ENCODE measurements at regions not wholly inside any gene's neighbourhood (a gene's known extent, or its start where the extent isn't known, plus 50 kb on each side); places are given as distances from the start of the nearest gene placed in this dataset.

DNA sequence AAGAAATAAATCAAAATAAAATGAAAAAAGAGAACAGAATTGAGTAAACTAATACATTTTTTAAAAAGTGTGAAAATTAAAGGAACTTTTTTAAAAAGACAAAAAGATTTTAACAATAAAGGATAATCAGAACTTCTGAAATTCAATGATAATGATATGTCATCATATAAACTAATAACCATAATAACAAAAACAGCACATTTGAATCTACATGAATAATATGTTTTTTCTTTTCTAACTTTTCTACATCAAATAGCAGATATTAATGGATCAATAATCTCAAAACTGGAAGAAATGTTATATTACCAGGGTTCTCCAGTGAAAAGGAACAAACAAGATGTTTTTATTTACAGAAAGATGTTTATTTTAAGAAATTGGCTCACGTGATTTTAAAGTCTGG, 903.3 kb upstream of the MIR17HG start:
- no peaks in the 10 kb centered on the region for H3K4me1 ChIP-seq (ENCODE audit: insufficient read depth, low read length)

GRCh38 chr13:90445179-90445578, 902.3 kb upstream of the MIR17HG start:
- Histone ChIP-seq H3K36me3 (ENCODE audit: insufficient read depth, low read depth, low read length) (no peaks in the 10 kb centered on the region), H3K4me1 (ENCODE audit: insufficient read depth, low read length) (no peaks in the 10 kb centered on the region), H3K27me3 (ENCODE audit: insufficient read depth, low read length) (no peaks in the 10 kb centered on the region), H3K9me3 (ENCODE audit: insufficient read depth, low read depth, low read length) (no peaks in the 10 kb centered on the region), H3K27ac (ENCODE audit: low read length) (no peak overlapping the region), H3K4me3 (ENCODE audit: low read length) (no peak overlapping the region), H3K9ac (ENCODE audit: low read depth, low read length) (no peak overlapping the region)

More for the DNA sequence above, 903.3 kb upstream of the MIR17HG start:
- no peaks in the 10 kb centered on the region for H3K27me3 ChIP-seq (ENCODE audit: insufficient read depth, low read length)
- no peak overlapping the region for H3K27ac ChIP-seq (ENCODE audit: low read length)
- no peaks in the 10 kb centered on the region for H3K9me3 ChIP-seq (ENCODE audit: insufficient read depth, low read depth, low read length)
- H3K4me3 ChIP-seq (ENCODE audit: low read length) = no peak overlapping the region
- H3K36me3 ChIP-seq (ENCODE audit: insufficient read depth, low read depth, low read length) = no peaks in the 10 kb centered on the region
- H3K9ac ChIP-seq (ENCODE audit: low read depth, low read length) = no peak overlapping the region

DNA sequence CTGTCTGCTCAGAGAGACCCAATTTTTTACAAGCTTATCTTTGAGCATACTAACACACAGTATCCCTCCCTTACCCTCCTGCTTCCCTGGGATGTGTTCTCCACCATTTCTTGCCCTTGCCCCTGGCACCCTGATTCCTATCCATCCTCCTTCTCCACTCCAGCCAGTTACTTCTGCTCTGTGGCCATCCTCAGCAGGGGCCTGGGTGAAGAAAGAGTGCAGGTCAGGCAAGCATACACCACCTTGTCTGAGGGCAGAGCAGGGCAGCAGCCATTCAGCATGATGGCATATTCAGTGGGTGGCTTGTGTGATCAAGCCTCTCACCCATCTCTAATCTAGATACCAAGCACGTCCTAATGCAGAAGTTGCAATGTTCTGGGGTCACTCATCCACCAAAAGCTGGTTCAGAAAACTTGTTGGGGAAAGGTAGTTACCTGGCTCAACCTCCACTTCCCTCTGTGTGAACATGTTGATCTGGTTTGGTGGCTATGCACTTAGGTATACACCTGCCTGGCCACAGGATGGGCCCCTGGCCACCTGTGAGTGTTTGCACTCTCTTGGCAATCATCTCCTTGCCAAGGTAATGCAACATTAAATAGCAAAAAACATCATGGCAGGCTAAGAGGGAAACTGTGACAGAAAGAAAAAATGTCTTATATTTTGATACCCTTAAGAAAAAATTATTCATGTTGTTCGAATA, 900.3 kb upstream of the MIR17HG start:
- Histone ChIP-seq H3K27ac (ENCODE audit: low read length) (no peak overlapping the region), H3K36me3 (ENCODE audit: insufficient read depth, low read depth, low read length) (no peaks in the 10 kb centered on the region)

GRCh38 chr13:90447734-90448101, 899.8 kb upstream of the MIR17HG start:
- no peak overlapping the region for H3K27ac ChIP-seq (ENCODE audit: low read length)

More for the DNA sequence above, 900.3 kb upstream of the MIR17HG start:
- Histone ChIP-seq H3K9ac (ENCODE audit: low read depth, low read length) (no peak overlapping the region), H3K4me3 (ENCODE audit: low read length) (no peak overlapping the region), H3K4me1 (ENCODE audit: insufficient read depth, low read length) (no peaks in the 10 kb centered on the region), H3K9me3 (ENCODE audit: insufficient read depth, low read depth, low read length) (no peaks in the 10 kb centered on the region), H3K27me3 (ENCODE audit: insufficient read depth, low read length) (no peaks in the 10 kb centered on the region)

GRCh38 chr13:90448466-90449037, 898.9 kb upstream of the MIR17HG start:
- Histone ChIP-seq H3K27ac (ENCODE audit: low read length) (no peak overlapping the region), H3K9me3 (ENCODE audit: insufficient read depth, low read depth, low read length) (no peaks in the 10 kb centered on the region), H3K4me3 (ENCODE audit: low read length) (no peak overlapping the region), H3K9ac (ENCODE audit: low read depth, low read length) (no peak overlapping the region), H3K4me1 (ENCODE audit: insufficient read depth, low read length) (no peaks in the 10 kb centered on the region), H3K27me3 (ENCODE audit: insufficient read depth, low read length) (no peaks in the 10 kb centered on the region), H3K36me3 (ENCODE audit: insufficient read depth, low read depth, low read length) (no peaks in the 10 kb centered on the region)

More at GRCh38 chr13:90447734-90448101, 899.8 kb upstream of the MIR17HG start:
- Histone ChIP-seq H3K4me1 (ENCODE audit: insufficient read depth, low read length) (no peaks in the 10 kb centered on the region), H3K36me3 (ENCODE audit: insufficient read depth, low read depth, low read length) (no peaks in the 10 kb centered on the region), H3K4me3 (ENCODE audit: low read length) (no peak overlapping the region), H3K9me3 (ENCODE audit: insufficient read depth, low read depth, low read length) (no peaks in the 10 kb centered on the region), H3K9ac (ENCODE audit: low read depth, low read length) (no peak overlapping the region), H3K27me3 (ENCODE audit: insufficient read depth, low read length) (no peaks in the 10 kb centered on the region)

- no peaks in the 10 kb centered on the region for H3K9me3 ChIP-seq (ENCODE audit: insufficient read depth, low read depth, low read length)
These were observed 894.1 kb upstream of the MIR17HG start for GRCh38 chr13:90453342-90453741.

DNA sequence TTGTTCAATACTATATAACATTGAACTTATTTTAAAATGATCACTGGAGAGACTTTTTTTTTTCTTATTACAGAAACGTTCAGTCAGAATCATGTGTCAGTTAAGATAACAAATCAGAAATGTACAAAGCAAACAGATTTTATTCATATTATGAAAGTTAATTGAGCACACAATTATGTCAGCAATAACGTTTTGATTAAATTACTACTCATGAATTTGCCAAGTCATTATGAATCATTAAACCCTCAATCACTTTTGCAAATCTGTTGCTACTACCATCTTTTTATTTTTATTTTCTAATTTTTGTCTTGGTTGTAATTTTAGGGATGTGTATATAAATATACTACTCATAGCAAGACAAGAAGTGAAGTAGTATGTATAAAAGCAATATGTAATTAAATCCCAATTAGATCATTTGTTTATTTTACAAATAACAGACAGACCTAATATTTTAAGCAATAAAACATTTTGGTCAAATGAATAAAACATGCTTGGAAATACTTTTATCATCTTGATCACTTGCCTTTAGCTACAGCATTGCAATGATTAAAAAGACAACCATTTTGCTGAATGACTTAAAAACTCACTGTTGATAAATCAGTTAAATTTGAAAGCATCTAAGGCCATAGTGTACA, 893.4 kb upstream of the MIR17HG start:
- Histone ChIP-seq H3K27me3 (ENCODE audit: insufficient read depth, low read length) (no peaks in the 10 kb centered on the region), H3K36me3 (ENCODE audit: insufficient read depth, low read depth, low read length) (no peaks in the 10 kb centered on the region), H3K4me1 (ENCODE audit: insufficient read depth, low read length) (no peaks in the 10 kb centered on the region), H3K4me3 (ENCODE audit: low read length) (no peak overlapping the region), H3K9ac (ENCODE audit: low read depth, low read length) (no peak overlapping the region), H3K27ac (ENCODE audit: low read length) (no peak overlapping the region), H3K9me3 (ENCODE audit: insufficient read depth, low read depth, low read length) (no peaks in the 10 kb centered on the region)

More at GRCh38 chr13:90453342-90453741, 894.1 kb upstream of the MIR17HG start:
- H3K9ac ChIP-seq (ENCODE audit: low read depth, low read length) = no peak overlapping the region
- no peaks in the 10 kb centered on the region for H3K27me3 ChIP-seq (ENCODE audit: insufficient read depth, low read length)
- H3K36me3 ChIP-seq (ENCODE audit: insufficient read depth, low read depth, low read length) = no peaks in the 10 kb centered on the region
- H3K4me3 ChIP-seq (ENCODE audit: low read length) = no peak overlapping the region
- H3K4me1 ChIP-seq (ENCODE audit: insufficient read depth, low read length) = no peaks in the 10 kb centered on the region
- no peak overlapping the region for H3K27ac ChIP-seq (ENCODE audit: low read length)

DNA sequence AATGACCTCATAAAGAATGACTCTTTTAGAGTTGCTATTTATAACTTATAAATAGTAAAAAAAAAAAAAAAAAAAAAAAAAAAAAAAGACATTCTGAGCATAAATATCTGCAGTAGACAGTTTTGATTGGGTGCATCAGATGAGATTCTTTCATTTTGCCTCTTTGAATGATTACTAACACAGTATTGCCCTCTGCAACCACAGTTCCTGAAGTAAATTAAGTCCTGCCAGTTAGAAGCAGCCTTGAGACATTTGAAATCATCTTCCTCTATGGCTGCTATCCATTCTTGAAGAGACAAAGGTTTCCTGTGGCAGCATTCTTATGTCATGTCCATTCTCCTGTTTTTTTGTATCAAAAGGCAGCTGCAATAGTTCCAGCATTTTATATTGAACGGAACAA, 892.4 kb upstream of the MIR17HG start:
- H3K36me3 ChIP-seq (ENCODE audit: insufficient read depth, low read depth, low read length) = no peaks in the 10 kb centered on the region
- H3K27me3 ChIP-seq (ENCODE audit: insufficient read depth, low read length) = no peaks in the 10 kb centered on the region
- H3K27ac ChIP-seq (ENCODE audit: low read length) = no peak overlapping the region
- H3K9me3 ChIP-seq (ENCODE audit: insufficient read depth, low read depth, low read length) = no peaks in the 10 kb centered on the region
- no peaks in the 10 kb centered on the region for H3K4me1 ChIP-seq (ENCODE audit: insufficient read depth, low read length)
- no peak overlapping the region for H3K9ac ChIP-seq (ENCODE audit: low read depth, low read length)
- H3K4me3 ChIP-seq (ENCODE audit: low read length) = no peak overlapping the region

GRCh38 chr13:90455823-90456222, 891.7 kb upstream of the MIR17HG start:
- no peaks in the 10 kb centered on the region for H3K4me1 ChIP-seq (ENCODE audit: insufficient read depth, low read length)
- H3K27ac ChIP-seq (ENCODE audit: low read length) = no peak overlapping the region
- H3K36me3 ChIP-seq (ENCODE audit: insufficient read depth, low read depth, low read length) = no peaks in the 10 kb centered on the region
- H3K9ac ChIP-seq (ENCODE audit: low read depth, low read length) = no peak overlapping the region
- H3K4me3 ChIP-seq (ENCODE audit: low read length) = no peak overlapping the region
- no peaks in the 10 kb centered on the region for H3K27me3 ChIP-seq (ENCODE audit: insufficient read depth, low read length)
- H3K9me3 ChIP-seq (ENCODE audit: insufficient read depth, low read depth, low read length) = no peaks in the 10 kb centered on the region

DNA sequence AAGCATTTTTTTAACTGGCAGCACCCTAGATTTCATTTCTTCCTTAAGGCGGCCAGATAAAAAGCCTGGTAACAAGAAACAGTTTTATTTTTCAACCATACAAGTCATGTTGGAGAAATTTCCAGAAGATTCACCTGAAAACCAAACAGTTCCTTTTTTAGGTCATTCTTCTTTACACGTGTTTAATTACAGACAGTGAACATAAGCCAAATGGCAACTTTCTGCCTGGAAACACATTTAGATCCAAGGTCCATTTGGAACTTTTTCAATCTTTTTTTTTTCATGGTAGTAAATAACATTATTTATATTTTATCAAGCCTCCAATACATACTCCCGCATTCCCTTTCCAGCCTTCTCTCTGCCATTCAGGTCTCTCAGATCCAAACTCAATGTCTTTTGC, 886.1 kb upstream of the MIR17HG start:
- Histone ChIP-seq H3K27ac (ENCODE audit: low read length) (no peak overlapping the region), H3K4me1 (ENCODE audit: insufficient read depth, low read length) (no peaks in the 10 kb centered on the region), H3K36me3 (ENCODE audit: insufficient read depth, low read depth, low read length) (no peaks in the 10 kb centered on the region), H3K27me3 (ENCODE audit: insufficient read depth, low read length) (no peaks in the 10 kb centered on the region), H3K9ac (ENCODE audit: low read depth, low read length) (no peak overlapping the region), H3K4me3 (ENCODE audit: low read length) (no peak overlapping the region), H3K9me3 (ENCODE audit: insufficient read depth, low read depth, low read length) (no peaks in the 10 kb centered on the region)

DNA sequence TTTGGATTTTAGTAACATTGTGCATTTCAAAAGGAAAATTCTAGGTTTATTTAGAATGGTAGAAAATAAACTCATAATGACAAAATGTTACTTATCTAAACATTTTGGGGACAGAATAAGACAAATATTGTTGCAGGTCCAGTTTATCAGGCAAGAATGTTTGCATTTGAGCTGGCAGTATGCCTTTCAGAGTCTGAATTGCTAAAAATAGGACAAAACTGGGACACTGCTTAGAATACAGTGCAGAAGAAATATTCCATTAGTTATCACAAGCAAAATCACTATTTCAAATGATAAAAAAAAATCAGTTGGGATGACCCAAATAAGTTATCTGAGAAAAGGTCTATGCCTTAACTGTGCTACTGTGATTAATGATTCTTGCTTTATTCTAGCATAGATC, 870.3 kb upstream of the MIR17HG start:
- no peak overlapping the region for H3K4me3 ChIP-seq (ENCODE audit: low read length)
- H3K27ac ChIP-seq (ENCODE audit: low read length) = no peak overlapping the region
- 0 out of 2 replicates have a peak, but pooled peaks cover 6% of the 10 kb centered on the region for H3K9me3 ChIP-seq (ENCODE audit: insufficient read depth, low read depth, low read length)
- no peaks in the 10 kb centered on the region for H3K4me1 ChIP-seq (ENCODE audit: insufficient read depth, low read length)
- no peaks in the 10 kb centered on the region for H3K36me3 ChIP-seq (ENCODE audit: insufficient read depth, low read depth, low read length)
- no peaks in the 10 kb centered on the region for H3K27me3 ChIP-seq (ENCODE audit: insufficient read depth, low read length)
- no peak overlapping the region for H3K9ac ChIP-seq (ENCODE audit: low read depth, low read length)

DNA sequence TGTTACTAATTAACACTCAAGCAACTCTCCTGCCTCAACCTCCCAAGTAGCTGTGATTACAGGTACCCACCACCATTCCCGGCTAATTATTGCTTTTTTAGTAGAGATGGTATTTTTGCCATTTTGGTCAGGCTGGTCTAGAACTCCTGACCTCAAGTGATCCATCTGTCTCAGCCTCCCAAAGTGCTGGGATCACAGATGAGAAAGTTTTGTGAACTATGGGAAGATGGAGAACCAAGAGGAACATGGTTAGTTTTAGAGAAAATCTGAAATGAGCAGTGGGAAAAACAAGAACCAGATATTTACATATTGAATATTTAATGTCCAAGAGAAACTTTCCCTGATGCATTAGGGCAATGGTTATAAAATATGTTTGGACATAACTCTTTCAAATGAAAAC, 863.6 kb upstream of the MIR17HG start:
- H3K9ac ChIP-seq (ENCODE audit: low read depth, low read length) = no peak overlapping the region
- peaks cover 6% of the 10 kb centered on the region; the same call in 1 of the 2 replicates for H3K9me3 ChIP-seq (ENCODE audit: insufficient read depth, low read depth, low read length)
- H3K27ac ChIP-seq (ENCODE audit: low read length) = no peak overlapping the region
- no peak overlapping the region for H3K4me3 ChIP-seq (ENCODE audit: low read length)
- H3K36me3 ChIP-seq (ENCODE audit: insufficient read depth, low read depth, low read length) = no peaks in the 10 kb centered on the region
- no peaks in the 10 kb centered on the region for H3K27me3 ChIP-seq (ENCODE audit: insufficient read depth, low read length)
- no peaks in the 10 kb centered on the region for H3K4me1 ChIP-seq (ENCODE audit: insufficient read depth, low read length)
